GM18519 (cell line): ENCODE measurements at regions not wholly inside any gene's neighbourhood (a gene's known extent, or its start where the extent isn't known, plus 50 kb on each side); places are given as distances from the start of the nearest gene placed in this dataset.

Experiments used
- ATAC-seq: cut with Tn5 transposase; IDR thresholded peaks from one replicate; pipeline ENCODE4 v1.9.1; 2021; ENCODE audit warnings: mild to moderate bottlenecking, moderate library complexity; ENCODE audit not compliant: unreplicated experiment, low FRiP score

DNA sequence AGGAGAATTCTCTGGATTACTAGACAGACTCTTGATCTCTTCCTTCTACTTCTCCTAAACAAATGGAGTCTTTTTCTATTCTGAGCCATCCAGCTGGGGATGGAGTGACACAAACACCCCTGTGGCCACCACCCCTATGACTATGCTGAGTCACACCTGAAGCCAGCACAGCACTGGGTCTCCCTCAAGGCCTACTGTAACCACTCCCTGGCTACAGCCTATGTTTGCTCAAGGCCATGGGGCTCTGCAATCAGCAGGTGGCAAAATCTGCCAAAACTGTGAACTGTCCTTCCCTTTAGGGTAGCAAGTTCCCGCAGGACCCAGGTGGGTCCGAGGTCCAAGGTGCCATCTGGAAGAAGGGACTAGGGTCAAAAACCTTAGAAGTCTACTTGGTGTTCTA lies 132.3 kb downstream of the TINAG start:
- ATAC-seq, result no peak

DNA sequence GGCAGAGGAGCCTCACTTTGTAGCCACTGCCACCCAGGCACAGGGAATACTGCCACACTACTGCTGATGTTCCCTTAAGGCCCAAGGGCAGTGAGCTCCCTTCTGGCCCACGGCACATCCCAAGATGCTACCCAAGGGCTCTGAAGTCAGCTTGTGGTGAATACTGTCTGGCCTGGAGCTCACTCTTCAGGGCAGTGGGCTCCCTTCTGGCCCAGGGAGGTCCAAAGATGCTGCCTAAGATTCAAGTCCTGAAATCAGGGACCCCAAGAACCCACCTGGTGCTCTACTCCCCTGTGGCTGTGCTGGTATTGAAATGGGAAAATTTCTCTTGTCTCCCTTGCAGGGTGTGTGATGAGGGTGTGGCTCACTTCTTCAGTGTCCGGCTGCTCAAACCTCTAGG lies 132.8 kb downstream of the TINAG start:
- ATAC-seq, result no peak

DNA sequence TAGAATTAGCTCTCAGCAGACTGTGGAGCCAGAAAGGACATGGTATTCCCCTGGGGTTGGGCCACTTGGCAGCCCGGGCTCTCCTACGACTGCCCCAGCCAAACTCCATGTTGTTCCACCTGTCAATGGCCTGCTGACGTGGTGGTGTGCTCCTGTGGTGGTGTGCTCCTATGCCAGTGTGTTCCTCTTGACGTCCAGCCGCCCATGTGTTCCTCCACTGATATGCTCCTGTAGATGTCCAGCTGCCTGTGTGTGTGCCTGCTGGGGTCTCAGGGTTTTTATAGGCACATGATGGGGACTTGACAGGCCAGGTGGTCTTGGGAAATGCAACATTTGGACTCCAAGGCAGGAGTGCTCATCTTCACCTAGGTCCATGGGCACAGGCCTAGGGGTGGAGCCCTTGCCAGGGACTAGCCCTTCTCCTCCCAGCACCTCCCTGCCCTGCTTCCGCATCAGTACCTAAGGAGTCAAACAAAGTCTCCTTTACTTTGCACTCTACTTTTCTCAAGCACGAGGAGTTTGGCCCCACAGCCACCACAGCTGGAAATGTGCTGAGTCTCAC lies 133.5 kb downstream of the TINAG start:
- no peak for ATAC-seq

DNA sequence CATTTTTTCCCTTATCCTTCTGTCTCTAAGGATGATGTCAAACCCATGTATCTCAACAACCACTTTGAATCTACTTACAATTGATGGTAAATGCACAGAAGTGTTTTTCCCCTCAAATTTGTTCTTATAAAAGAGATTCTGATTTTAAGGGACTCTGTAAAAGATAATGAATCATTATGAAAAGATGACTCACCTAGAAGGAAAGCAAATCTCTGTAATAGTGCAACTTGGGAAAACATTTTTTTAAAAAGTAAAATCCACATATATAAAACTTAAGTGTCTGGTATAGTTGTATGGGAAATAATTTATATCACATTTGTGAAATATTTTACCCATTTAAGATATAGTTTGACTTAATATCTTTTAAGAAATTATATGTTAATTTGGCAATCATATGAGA lies 137.0 kb downstream of the TINAG start:
- ATAC-seq, result no peak

DNA sequence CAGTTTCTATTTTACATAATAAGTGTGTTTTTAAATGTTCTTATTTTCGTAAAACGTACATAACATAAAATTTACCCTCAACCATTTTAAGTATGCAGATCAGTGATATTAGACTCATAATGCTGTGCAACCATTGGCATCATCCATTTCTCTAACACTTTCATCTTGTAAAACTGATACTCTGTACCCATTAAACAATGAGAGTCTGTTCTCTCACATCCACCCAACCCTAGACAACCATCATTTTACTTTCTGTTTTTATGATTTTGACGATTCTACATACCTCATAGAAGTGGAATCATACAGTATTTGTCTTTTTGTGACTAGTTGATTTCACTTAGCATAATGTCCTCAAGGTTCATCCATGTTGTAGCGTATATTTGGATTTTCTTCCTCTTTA lies 140.4 kb downstream of the TINAG start:
- ATAC-seq, result no peak

DNA sequence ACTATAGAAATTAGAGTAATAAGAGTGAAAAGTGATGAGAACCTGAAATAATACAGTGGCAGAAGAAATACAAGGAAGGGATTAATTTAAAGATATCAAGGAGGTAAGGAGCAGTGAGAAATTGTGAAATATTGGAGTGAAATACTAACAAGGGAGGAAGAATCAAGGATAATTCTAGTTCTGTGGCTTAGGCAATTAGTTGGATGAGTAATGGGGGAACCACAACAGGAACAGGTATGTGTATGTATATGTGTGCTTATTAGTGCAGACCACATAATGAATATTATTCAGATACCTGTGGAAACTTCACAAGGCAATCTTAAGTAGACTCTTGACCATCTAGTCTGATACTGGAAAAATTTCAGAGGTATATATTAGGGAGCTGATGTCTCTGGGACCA lies 143.3 kb downstream of the TINAG start:
- ATAC-seq, result no peak

DNA sequence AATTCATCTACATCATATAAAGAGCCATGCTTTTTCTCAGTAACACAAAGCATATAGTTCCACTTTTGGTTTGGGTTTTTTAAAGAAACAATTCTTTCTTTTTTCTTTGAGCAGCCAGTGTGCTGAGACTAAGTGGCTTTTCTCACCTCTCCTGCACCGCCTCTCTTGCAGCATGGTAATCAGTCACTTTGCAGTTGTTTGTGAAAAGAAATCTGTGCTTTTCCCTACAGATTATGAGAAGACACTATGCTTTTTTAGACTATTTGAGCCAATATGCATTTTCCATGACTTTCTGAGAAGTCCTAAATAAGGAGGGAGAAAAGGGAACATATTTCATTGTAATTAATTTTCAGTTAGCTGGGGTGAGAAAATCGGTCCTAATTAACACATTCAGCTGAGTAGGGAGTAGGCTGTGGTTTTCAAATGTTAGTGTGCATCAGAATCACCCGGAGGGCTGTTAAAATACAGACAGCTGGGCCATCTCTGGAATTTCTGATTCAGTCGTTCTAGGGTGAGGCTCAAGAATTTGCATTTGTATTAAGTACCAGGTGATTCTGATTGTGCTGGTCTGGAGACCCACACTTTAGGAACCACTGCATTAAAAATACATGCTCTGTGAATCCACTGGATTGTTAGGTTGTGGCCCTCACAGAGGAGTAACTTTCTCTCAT lies 155.2 kb downstream of the TINAG start:
- ATAC-seq, result no peak

DNA sequence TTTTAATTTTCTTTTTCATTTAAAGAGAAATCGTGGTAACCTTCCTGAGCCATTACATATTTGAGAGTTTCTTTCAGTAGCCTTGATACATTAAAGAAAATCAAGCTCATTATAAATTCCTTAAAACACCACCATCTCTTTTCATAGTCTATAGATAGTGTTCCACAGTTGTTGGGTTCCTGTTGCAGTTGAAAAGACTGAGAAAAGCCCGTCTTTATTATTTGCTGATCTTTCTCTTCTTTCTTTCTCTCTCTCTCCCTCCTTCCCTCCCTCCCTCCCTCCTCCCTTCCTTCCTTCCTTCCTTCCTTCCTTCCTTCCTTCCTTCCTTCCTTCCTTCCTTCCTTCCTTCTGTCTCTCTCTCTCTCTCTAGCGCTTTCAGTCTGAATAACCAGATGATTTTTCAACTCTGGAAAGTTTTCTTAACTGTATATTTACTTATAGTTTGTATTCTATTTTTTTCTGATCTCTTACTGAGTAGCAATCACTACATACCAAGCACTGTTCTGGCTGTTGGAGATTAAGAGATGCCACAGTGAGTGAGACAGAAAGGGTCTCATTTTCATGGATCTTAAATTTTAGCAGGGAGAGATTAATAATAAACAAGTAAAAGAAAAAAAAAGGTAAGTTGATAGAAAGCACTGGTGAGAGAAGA lies 157.5 kb downstream of the TINAG start:
- ATAC-seq, result no peak

DNA sequence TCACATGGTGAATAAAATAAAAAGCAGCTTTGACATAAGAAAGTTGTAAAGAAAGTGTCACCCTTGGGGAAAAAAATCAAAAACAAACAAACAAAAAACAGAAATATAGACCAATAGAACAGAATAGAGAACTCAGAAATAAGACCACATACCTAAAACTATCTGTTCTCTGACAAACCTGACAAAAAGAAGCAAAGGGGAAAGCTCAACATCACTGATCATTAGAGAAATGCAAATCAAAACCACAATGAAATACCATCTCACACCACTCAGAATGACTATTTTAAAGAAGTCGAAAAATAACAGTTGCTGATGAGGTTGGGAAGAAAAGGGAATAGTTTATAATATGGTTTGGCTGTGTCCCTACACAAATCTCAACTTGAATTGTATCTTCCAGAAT lies 159.1 kb downstream of the TINAG start:
- no peak for ATAC-seq

DNA sequence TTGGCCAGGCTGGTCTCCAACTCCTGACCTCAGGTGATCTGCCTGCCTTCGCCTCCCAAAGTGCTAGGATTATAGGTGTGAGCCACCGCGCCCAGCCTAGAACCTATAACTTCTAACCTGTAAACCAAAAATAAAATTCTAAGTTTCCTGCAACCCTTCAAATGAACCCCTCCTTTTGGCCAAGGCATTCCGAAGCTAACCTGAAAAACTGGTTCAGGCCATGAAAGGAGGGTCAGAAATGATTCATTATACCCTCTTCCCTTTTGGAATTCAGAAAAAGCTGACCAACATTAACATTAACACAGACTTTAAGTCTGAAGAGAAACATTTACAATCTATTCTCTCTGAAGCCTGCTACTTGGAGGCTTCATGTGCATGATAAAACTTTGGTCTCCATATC lies 165.1 kb downstream of the TINAG start:
- no peak for ATAC-seq

DNA sequence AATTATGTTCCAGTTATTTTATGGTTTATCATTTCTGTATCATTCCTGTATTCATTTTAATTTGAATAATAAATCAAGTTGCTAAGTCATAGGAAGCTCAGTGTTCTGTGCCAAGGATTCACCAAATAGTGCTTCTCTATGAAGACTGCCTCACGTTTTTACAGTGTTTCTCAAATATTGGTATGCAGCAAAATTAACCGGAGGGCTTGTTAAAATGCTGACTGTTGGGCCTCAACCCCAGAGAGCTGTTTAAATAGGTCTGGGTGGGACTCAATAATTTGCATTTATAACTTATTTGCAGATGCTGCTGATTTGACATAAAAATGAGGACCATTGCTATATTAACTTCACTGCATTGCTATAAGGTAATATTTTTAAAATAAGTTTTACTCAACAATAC lies 166.7 kb downstream of the TINAG start:
- ATAC-seq, result no peak

DNA sequence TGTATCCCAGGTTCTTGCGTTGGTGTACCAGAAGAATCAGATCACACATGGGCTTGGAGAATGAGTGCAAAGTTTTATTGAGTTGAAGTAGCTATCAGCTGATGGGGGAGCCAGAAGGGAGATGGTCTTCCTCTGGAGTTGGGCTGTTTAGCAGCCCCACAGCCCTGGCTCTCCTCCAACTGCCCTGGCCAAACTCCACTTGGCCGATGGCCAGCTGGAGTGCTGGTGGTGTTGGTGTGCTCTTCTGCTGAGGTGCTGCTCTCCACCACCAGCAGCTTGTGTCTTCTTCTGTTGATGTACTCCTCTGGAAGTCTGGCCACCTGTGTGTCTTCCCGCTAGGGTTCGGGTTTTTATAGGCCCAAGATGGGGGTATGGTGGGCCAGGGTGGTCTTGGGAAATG lies 172.8 kb downstream of the TINAG start:
- no peak for ATAC-seq

DNA sequence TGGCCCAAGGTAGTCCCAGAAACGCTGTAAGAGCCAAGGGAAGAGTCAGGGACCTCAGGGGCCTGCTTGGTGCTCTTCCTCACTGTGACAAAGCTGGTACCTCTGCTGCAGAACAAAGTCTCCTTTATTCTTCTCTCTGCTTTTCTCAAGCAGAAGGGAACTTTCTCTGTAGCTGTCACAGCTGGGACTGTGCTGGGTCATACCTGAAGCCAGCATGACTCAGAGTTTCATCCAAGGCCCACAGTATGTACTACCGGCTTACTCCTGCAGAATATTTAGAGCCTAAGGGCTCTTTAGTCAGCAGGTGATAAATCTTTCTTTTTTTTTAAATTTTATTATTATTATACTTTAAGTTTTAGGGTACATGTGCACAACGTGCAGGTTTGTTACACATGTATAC lies 183.2 kb downstream of the TINAG start:
- no peak for ATAC-seq

DNA sequence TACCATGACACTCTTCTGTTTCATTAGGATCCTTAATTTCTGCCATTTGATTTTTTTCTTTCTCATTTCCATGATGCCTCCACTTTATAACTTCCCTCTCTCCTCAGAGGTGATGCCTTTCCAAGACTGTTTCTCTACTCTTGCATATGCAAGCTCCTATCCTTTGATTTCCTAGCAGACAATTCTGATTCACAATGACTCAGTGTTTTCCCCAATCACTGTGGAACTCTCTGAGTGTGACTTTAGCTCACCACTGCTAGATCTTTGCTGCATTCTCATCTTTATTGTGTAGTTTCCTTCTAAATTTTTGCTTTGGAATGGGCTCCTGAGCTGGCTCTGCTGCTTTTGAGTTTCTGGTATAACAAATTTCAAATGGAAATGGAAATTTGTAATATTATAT lies 184.9 kb downstream of the TINAG start:
- ATAC-seq, result no peak

DNA sequence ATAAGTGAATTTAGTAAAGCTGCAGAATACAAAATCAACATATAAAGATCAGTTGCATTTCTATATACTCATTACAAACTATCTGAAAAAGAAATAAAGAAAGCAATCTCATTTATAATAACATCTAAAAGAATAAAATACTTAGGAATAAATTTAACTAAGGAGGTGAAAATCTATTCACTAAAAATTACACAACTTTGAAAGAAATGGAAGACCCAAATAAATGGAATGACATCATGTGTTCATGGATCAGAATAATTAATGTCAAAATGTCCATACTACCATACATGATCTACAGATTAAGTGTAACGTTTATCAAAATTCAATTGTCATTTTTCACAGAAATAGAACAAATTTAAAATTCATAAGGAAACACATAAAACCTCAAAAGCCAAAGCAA lies 194.9 kb downstream of the TINAG start:
- ATAC-seq, result no peak

DNA sequence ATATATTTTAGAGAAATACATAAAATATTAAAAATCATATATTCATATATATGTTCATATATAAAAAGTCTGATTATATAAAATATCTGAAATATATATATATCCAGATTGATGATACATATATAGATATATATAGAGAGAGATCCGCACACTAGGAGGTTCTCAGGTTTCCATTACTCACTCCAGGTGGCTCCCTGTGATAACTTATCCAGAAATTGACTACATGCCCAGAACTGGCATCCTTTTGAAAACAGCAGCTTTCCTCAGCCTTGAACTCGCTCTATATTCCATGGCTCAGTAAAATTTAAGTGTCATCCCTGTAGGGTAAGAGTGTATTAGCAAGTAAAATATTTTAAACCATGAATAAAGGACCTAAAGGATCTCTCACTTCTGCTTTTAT lies 206.8 kb downstream of the TINAG start:
- ATAC-seq, result no peak

DNA sequence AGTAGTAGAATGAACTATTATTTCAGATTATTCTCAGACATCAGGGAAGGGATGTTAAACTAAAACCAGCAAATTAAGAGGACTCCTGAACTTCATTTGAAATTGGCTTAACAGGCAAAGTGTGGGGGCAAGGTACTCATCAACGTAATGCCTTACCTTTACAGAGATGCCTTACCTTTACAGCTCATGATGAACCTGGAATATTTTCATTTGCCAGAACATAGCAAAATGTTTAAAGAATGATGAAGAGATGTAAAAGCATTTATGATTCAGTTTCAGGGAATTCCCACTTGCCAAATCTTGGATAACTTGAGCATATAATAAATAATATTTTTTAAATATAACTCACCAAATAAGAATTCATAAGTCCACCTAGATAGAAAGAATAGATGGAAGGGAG lies 207.5 kb downstream of the TINAG start:
- no peak for ATAC-seq

DNA sequence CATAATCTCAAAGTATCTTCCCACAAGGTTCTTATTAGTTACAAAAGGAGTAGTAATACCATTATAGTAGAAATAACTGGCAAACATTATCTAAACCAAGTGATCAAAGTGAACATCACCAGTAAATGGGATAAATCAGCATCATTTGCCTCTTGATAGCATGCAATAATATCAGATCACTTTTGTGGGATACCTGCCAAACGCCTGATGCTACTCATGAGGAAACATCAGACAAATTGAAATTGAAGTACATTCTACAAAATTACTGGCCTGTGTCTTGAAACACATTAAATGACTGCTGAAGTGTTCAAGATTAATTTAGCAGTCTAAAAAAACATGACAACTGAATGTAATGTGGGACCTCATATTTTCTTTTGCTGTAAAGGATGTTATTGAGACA lies 208.1 kb downstream of the TINAG start:
- no peak for ATAC-seq

DNA sequence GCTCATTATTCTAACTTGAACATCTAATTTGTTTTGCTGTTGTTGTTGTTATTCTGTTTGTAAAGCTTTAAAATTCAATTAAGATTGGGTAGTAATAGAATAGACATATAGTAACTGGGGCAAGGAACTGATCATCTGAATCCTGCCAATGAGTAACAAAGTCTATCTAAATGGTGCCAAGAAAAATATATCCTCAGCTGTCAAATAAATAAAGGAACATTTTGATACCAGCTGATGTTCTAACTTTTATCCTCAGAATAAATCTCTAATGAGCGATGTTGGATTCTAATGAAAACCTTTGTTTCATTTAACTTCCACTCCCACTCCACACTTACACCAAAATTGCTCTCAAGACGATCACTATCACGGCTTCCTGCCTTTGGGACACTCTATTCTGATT lies 210.9 kb downstream of the TINAG start:
- ATAC-seq, result no peak

DNA sequence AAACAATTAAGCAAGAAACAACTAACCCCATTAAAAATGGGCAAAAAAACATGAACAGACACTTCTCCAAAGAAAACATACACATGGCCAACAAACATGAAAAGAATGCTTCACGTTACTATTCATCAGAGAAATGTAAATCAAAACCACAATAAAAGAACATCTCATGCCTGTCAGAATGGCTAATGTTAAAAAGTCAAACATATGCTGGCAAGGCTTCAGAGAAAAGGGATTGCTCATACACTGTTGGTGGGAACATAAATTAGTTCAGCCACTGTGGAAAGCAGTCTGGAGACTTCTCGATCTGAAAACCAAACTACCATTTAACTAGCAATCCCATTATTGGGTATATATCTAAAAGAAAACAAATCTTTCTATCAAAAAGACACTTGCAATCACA lies 217.5 kb downstream of the TINAG start:
- ATAC-seq, result no peak

DNA sequence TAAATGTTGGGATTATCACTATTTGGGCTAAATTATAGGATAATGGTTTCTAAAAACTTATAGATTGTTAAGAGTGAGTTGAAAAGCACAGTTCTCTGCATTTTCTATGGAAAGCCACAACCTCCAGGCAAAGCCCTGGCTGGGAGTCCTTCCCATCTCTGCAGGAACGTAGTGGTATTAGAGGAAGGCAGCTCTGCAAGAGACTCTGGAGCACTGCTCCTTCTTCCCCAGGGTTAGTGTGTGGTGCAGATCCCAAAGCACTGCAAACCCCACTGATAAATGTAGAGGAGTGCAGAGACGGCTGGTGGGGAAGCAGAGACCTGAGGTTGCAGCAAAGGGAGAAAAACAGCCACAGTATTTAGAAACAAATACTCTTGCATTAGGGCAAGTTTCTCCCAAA lies 225.3 kb downstream of the TINAG start:
- ATAC-seq, result no peak

DNA sequence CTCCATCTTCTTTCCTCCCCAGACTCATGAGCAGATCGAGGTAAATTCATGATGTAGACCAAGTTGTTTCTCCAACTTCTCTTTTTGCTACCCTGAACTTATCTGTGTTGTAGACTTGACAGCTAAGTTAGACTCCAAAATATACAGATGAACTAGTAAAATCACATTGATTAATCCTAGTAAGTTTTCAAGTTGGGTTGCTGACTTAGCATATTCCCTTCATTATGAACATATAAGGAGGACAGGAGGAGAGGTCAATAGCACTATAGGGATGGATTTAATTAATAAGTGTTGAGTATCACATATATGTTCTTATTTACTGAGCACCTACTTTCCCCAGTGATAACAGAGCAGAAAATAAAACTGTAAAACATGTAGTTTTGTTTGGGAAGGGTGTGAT lies 227.3 kb downstream of the TINAG start:
- no peak for ATAC-seq
